K562 (cell line): ENCODE measurements at regions not wholly inside any gene's neighbourhood (a gene's known extent, or its start where the extent isn't known, plus 50 kb on each side); places are given as distances from the start of the nearest gene placed in this dataset.
"Not testable (repeated sequence)": the region's sequence is repeated elsewhere in the genome, so short reads cannot be mapped to it uniquely, and the experiment has no call there.

Experiments used
- CHD2 ChIP-seq: IDR thresholded peaks from 2 replicates; pipeline ENCODE4 v1.6.1; 2011; ENCODE audit warnings: low read depth, low read length
- CREB1 ChIP-seq, 2 experiments: sonication (generic) in 1 of 2; formaldehyde crosslinking in 1 of 2; IDR thresholded peaks; 2 replicates each; pipeline versions ENCODE4 v1.6.1 to v1.8.0; 2012 to 2022; ENCODE audit warnings: inconsistent platforms in 1 of 2, mild to moderate bottlenecking in 1 of 2, missing genetic modification reagents in 1 of 2, moderate library complexity in 1 of 2
- CTCF ChIP-seq, 3 experiments: IDR thresholded peaks in 2 of 3; conservative IDR thresholded peaks in 1 of 3; 2 replicates each; pipeline ENCODE4 v1.5.1; 2011 to 2012; ENCODE audit warnings: low read length in 3 of 3, mild to moderate bottlenecking in 3 of 3, control low read depth in 2 of 3, improper control_type of control experiment in 1 of 3, inconsistent platforms in 1 of 3, low read depth in 1 of 3, mixed read lengths in 1 of 3, moderate library complexity in 1 of 3; ENCODE audit not compliant: insufficient read depth in 2 of 3
- TGIF2 ChIP-seq: sonication (generic); formaldehyde crosslinking; IDR thresholded peaks from 2 replicates; pipeline ENCODE4 v1.8.1; 2022; ENCODE audit warnings: mild to moderate bottlenecking, missing genetic modification reagents, moderate library complexity

GRCh38 chr15:77868048-77868629 is 209.4 kb downstream of the TBC1D2B start:
- not testable (repeated sequence) for TF ChIP-seq CTCF (IDR thresholded peaks at IDR 0.05 in 2 of 3, conservative IDR thresholded peaks at IDR 0.05 in 1 of 3; ENCODE audit: insufficient read depth in 2 of 3, low read depth in 1 of 3, low read length in 3 of 3); CREB1 (IDR thresholded peaks at IDR 0.05); CREB1 (CRISPR knock-in tag; IDR thresholded peaks at IDR 0.05); TGIF2 (CRISPR knock-in tag); CHD2
